Retinal pigment epithelial cell (primary cell): ENCODE measurements at regions not wholly inside any gene's neighbourhood (a gene's known extent, or its start where the extent isn't known, plus 50 kb on each side); places are given as distances from the start of the nearest gene placed in this dataset.
A peak's percentile ranks its signal among the peaks of the same experiment; 100 is the strongest.

Experiments
- DNase-seq: peaks from one replicate; pipeline ENCODE4 v3.0.0-alpha.2; 2010; ENCODE audit warnings: low read depth
- H3K4me3 ChIP-seq: 2 replicates; pipeline ENCODE4 v1.5.1; 2011; ENCODE audit warnings: mild to moderate bottlenecking, low read length, control low read depth, moderate library complexity
- TF ChIP-seq, protein P1 (sequence below): conservative IDR thresholded peaks from 2 replicates; pipeline ENCODE4 v1.5.1; 2011; ENCODE audit warnings: low read depth, low read length, control low read depth, inconsistent platforms

DNA sequence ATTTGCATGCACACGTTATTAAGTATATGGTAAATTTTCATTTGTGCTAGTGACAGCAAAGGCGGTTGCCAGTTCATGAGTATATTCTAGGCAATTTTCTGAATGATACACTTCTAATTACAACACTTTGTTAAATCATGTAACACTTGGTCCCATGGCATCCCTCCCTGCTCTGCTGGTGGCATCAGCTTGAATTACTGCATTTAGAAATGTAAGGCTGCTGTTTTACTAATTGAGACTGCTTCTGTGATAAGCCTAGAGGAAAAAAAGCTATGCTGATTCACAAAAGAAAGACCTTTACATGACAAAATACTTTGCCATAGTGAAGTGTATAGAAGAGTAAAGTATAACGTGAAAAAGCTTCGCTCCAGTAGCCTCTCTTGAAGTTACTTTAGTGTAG is 636.1 kb downstream of the KCNH5 start:
- no peak overlapping the region for H3K4me3 ChIP-seq
- TF ChIP-seq, protein P1, sequence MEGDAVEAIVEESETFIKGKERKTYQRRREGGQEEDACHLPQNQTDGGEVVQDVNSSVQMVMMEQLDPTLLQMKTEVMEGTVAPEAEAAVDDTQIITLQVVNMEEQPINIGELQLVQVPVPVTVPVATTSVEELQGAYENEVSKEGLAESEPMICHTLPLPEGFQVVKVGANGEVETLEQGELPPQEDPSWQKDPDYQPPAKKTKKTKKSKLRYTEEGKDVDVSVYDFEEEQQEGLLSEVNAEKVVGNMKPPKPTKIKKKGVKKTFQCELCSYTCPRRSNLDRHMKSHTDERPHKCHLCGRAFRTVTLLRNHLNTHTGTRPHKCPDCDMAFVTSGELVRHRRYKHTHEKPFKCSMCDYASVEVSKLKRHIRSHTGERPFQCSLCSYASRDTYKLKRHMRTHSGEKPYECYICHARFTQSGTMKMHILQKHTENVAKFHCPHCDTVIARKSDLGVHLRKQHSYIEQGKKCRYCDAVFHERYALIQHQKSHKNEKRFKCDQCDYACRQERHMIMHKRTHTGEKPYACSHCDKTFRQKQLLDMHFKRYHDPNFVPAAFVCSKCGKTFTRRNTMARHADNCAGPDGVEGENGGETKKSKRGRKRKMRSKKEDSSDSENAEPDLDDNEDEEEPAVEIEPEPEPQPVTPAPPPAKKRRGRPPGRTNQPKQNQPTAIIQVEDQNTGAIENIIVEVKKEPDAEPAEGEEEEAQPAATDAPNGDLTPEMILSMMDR, result no peak
- DNase-seq, result no peak

DNA sequence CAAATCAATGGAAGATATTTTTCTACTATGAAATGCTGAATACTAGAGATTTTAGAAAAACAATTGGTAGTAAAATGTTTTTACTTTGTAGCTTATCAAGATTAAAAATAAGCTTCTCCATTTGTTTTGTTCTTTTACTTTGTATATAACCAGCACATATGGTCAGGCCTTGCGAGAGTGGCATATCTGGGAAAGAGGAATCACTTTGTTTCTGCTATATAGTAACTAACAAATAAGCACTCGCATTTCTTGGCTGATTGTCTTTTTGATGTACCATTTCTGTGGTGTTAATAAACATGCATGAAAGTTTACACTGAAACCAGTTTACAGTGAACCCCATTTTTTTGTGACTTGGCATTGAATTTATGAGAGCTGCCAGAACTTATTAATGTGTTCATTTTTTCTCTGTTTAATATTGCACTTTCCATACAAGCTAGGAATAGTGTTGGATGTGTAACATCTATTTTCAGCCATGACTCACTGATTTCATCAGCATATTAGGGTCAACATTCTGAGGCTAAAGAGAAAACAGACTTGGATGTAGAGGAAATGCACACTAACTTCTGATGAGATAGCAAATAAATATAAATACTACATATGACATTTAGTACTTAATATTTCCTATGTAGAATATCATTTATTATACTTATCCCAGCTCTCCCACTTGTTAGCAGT is 635.5 kb downstream of the KCNH5 start:
- TF ChIP-seq, protein P1, result no peak
- DNase-seq, result peak; percentile 37

DNA sequence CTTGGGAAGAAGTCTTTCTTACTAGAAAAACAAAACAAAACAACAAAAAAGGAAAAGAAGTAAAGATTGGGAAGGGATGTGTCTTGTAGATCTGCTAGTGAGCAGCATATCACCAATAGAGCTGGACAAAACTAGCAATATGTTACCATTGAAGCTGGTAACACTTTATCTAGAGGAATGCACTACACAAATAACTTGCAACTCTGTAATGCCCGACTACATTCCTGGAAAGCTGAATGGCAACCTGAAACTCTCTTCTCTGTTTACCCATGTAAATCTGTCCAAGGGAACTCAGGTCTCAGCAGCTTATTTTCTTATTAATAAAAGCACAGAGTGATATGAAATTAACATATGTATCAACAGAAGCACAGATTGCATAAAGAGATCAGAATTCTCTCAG is 624.4 kb downstream of the KCNH5 start:
- no peak overlapping the region for H3K4me3 ChIP-seq
- TF ChIP-seq, protein P1, result no peak
- DNase-seq, result no peak

More for the DNA sequence above, 635.5 kb downstream of the KCNH5 start:
- H3K4me3 ChIP-seq, result no peak overlapping the region

DNA sequence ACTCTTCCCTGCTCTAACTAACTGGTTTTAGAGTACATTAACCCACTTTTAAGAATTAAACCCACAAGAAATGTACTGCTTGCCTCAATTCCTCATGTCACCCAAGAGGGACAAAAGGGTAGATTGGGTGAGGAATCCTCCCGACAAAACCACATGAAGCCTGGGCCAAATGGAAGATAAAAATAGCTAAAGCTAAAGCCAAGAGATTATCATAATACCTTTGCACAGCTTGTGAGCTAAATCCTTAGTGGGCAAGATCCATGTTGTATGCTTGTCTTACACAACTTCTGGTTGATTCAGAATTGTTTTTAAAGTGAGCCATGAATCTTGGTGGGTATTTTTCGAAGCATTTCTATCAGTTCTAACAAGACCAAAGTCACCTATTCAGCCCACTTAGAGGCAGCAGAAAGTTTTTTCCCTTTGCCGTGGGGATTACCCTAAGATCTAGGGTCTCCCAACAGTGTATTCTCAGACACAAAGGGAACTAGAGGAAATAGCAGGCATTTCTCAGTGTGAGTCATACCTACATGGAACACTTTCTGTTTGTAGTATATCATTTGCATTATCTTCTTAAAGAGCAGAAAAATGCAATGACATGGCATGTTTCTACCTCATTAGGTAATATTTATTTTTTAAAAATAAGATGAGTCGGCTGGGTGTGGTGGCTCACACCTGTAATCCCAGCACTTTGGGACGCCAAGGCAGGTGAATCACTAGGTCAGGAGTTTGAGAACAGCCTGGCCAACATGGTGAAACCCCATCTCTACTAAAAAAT is 616.6 kb downstream of the KCNH5 start:
- peak; percentile 74 for DNase-seq

GRCh38 chr14:62429683-62430082 is 615.6 kb downstream of the KCNH5 start:
- TF ChIP-seq, protein P1, result no peak
- no peak for DNase-seq
- H3K4me3 ChIP-seq, result no peak overlapping the region

More for the DNA sequence above, 616.6 kb downstream of the KCNH5 start:
- H3K4me3 ChIP-seq, result no peak overlapping the region
- TF ChIP-seq, protein P1, result no peak

GRCh38 chr14:62431496-62431895 is 613.8 kb downstream of the KCNH5 start:
- TF ChIP-seq, protein P1, result no peak
- no peak for DNase-seq
- no peak overlapping the region for H3K4me3 ChIP-seq

DNA sequence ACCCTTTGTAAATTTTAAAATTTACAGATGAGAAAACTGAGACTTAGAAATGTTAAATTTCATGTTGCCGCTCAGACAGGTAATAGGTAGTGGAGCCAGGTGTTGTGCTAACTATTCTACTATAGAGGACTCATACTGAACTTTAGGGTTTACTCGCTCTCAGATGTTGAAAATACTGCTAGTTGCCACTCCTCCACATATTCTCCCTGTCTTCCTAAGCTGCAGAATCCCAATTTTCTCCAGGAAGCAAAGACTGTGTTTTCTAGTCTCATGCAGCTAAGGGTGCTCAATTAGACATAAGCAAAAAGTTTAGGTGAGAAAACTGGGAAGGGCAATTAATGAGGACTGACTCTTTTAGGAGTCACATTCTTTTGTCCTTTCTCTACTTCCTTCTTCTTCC is 612.3 kb downstream of the KCNH5 start:
- TF ChIP-seq, protein P1, result no peak
- no peak overlapping the region for H3K4me3 ChIP-seq
- DNase-seq, result no peak
